ENCODE measurements at regions not wholly inside any gene's neighbourhood (a gene's known extent, or its start where the extent isn't known, plus 50 kb on each side); places are given as distances from the start of the nearest gene placed in this dataset.

- TF ChIP-seq CTCF (IDR thresholded peaks at IDR 0.05) (no peak), EP300 (IDR thresholded peaks at IDR 0.05) (no peak), POLR2A (IDR thresholded peaks at IDR 0.05) (no peak), POLR2AphosphoS5 (IDR thresholded peaks at IDR 0.05) (no peak)
- H3K9me3 ChIP-seq = no peaks in the 10 kb centered on the region
- ATAC-seq = no peak
- no peaks in the 10 kb centered on the region for H3K36me3 ChIP-seq
- no peaks in the 10 kb centered on the region for H3K27me3 ChIP-seq
- no peak overlapping the region for H3K27ac ChIP-seq
- no peaks in the 10 kb centered on the region for H3K4me1 ChIP-seq
- H3K4me3 ChIP-seq = no peak overlapping the region
- 41 to 56% methylated on average over 2 to 3 of the region's 3 CpGs for WGBS, 2 donors (ENCODE audit: low coverage in 1 of 2)
These were observed 174.8 kb upstream of the GLRA2 start for GRCh38 chrX:14354521-14354920.

DNA sequence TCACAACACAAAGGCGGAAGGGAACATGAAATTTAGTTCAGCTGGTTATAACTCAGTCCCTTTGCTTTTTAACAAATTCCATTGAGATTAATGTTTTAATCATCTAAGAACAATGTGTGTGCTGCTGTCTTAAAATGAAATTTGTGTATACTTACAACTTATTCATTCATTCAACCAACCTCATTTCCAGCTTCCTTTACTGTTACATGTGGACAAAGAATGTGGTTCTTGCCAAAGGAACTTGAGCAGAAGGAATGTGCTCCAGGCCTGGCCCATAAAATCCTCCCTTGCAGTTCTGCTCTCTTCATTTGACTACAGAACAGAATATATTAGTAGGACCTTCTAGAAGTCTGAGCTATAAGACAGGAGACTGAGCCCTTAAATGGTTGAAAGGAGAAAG, 176.8 kb upstream of the GLRA2 start:
- H3K4me3 ChIP-seq = no peak overlapping the region
- no peaks in the 10 kb centered on the region for H3K4me1 ChIP-seq
- H3K36me3 ChIP-seq = no peaks in the 10 kb centered on the region
- no peaks in the 10 kb centered on the region for H3K9me3 ChIP-seq
- H3K27ac ChIP-seq = no peak overlapping the region
- TF ChIP-seq CTCF (IDR thresholded peaks at IDR 0.05) = no peak
- TF ChIP-seq POLR2AphosphoS5 (IDR thresholded peaks at IDR 0.05) = no peak
- no peak for TF ChIP-seq EP300 (IDR thresholded peaks at IDR 0.05)
- no peak for TF ChIP-seq POLR2A (IDR thresholded peaks at IDR 0.05)
- no peak for ATAC-seq
- H3K27me3 ChIP-seq = no peaks in the 10 kb centered on the region
- WGBS, 2 donors (ENCODE audit: low coverage in 1 of 2) = 63 to 75% methylated on average over 1 of the region's 1 CpG

- WGBS, 2 donors (ENCODE audit: low coverage in 1 of 2) = 51 to 63% methylated on average over 1 to 2 of the region's 5 CpGs
- Histone ChIP-seq H3K27ac (no peak overlapping the region), H3K27me3 (no peaks in the 10 kb centered on the region), H3K4me3 (no peak overlapping the region), H3K4me1 (no peaks in the 10 kb centered on the region), H3K36me3 (no peaks in the 10 kb centered on the region), H3K9me3 (no peaks in the 10 kb centered on the region)
- no peak for TF ChIP-seq POLR2A (IDR thresholded peaks at IDR 0.05)
- no peak for TF ChIP-seq POLR2AphosphoS5 (IDR thresholded peaks at IDR 0.05)
- TF ChIP-seq CTCF (IDR thresholded peaks at IDR 0.05) = no peak
- no peak for TF ChIP-seq EP300 (IDR thresholded peaks at IDR 0.05)
- no peak for ATAC-seq
These were observed 177.6 kb upstream of the GLRA2 start for GRCh38 chrX:14351611-14352303.

GRCh38 chrX:14347523-14347922, 181.8 kb upstream of the GLRA2 start:
- Histone ChIP-seq H3K4me3 (no peak overlapping the region), H3K4me1 (no peaks in the 10 kb centered on the region), H3K36me3 (no peaks in the 10 kb centered on the region), H3K9me3 (no peaks in the 10 kb centered on the region), H3K27ac (no peak overlapping the region), H3K27me3 (no peaks in the 10 kb centered on the region)
- TF ChIP-seq CTCF (IDR thresholded peaks at IDR 0.05) (no peak), EP300 (IDR thresholded peaks at IDR 0.05) (no peak), POLR2A (IDR thresholded peaks at IDR 0.05) (no peak), POLR2AphosphoS5 (IDR thresholded peaks at IDR 0.05) (no peak)
- ATAC-seq = no peak

DNA sequence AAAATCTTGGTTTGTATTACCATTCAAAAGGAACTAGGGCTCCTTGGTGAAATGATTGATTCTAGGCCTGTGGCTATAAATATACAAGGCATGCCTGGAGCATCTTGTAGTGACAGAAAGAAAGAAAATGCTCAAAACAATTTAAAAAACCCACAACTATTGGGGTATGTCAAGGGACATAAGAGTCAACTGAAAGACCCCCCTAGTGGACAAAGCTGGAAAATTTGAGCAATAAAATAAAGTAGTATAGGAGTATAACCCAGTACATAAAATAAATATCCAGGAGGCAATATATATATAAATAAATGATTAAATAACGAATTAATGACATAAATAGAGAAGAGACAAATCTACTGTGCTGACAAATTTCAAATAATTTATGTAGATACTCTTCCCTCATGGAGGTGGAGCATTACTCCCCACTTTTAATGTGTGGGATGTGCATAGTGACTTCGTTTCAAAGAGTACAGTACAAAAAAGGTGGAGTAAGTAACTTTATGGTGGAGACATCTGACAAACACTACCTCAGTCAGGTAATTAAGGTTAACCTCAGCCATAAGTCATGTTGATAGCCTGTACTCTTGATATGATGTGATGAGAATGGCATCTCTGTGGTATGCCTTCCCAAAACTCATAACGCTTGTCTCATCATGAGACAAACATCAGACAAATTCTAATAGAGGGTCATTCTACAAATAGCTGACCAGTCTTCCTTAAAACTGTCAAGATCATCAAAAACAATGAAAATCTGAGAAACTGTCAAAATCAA, 185.0 kb upstream of the GLRA2 start:
- Histone ChIP-seq H3K27me3 (no peaks in the 10 kb centered on the region), H3K4me3 (no peak overlapping the region), H3K36me3 (no peaks in the 10 kb centered on the region), H3K27ac (no peak overlapping the region), H3K9me3 (no peaks in the 10 kb centered on the region), H3K4me1 (no peaks in the 10 kb centered on the region)
- no peak for ATAC-seq
- TF ChIP-seq CTCF (IDR thresholded peaks at IDR 0.05) = no peak
- no peak for TF ChIP-seq POLR2A (IDR thresholded peaks at IDR 0.05)
- TF ChIP-seq EP300 (IDR thresholded peaks at IDR 0.05) = no peak
- no peak for TF ChIP-seq POLR2AphosphoS5 (IDR thresholded peaks at IDR 0.05)
- WGBS, 2 donors (ENCODE audit: low coverage in 1 of 2) = 64 to 68% methylated on average over 3 of the region's 3 CpGs

Measured in gastroesophageal sphincter (tissue), 4 donors.